ENCODE measurements at regions not wholly inside any gene's neighbourhood (a gene's known extent, or its start where the extent isn't known, plus 50 kb on each side); places are given as distances from the start of the nearest gene placed in this dataset.

- no peak for DNase-seq
These were observed 51.3 kb downstream of the GADD45G start for GRCh38 chr9:89655990-89656657.

- DNase-seq = no peak
These were observed 52.5 kb downstream of the GADD45G start for GRCh38 chr9:89657295-89657694.

- no peak for DNase-seq
These were observed 53.0 kb downstream of the GADD45G start for GRCh38 chr9:89657765-89658164.

GRCh38 chr9:89658401-89658800 lies 53.6 kb downstream of the GADD45G start:
- no peak for DNase-seq

GRCh38 chr9:89658931-89659330 lies 54.1 kb downstream of the GADD45G start:
- no peak for DNase-seq

- no peak for DNase-seq
These were observed 54.7 kb downstream of the GADD45G start for GRCh38 chr9:89659473-89659872.

- DNase-seq = no peak
These were observed 55.3 kb downstream of the GADD45G start for GRCh38 chr9:89659891-89660685.

- no peak for DNase-seq
These were observed 56.7 kb downstream of the GADD45G start for GRCh38 chr9:89661391-89661949.

- peak; percentile 93 to 94 for DNase-seq
These were observed 57.3 kb downstream of the GADD45G start for GRCh38 chr9:89661956-89662717.

GRCh38 chr9:89662718-89663613 lies 58.2 kb downstream of the GADD45G start:
- no peak for DNase-seq

- no peak for DNase-seq
These were observed 58.8 kb downstream of the GADD45G start for GRCh38 chr9:89663614-89663970.

GRCh38 chr9:89664010-89664409 lies 59.2 kb downstream of the GADD45G start:
- DNase-seq = no peak

GRCh38 chr9:89664896-89665329 lies 60.1 kb downstream of the GADD45G start:
- peak in 1 of 2 donors; percentile 55 for DNase-seq

GRCh38 chr9:89666364-89666763 lies 61.6 kb downstream of the GADD45G start:
- DNase-seq = no peak

GRCh38 chr9:89666950-89667349 lies 62.1 kb downstream of the GADD45G start:
- DNase-seq = no peak

- no peak for DNase-seq
These were observed 62.9 kb downstream of the GADD45G start for GRCh38 chr9:89667726-89668125.

- DNase-seq = no peak
These were observed 63.5 kb downstream of the GADD45G start for GRCh38 chr9:89668216-89668865.

- no peak for DNase-seq
These were observed 64.0 kb downstream of the GADD45G start for GRCh38 chr9:89668866-89669246.

GRCh38 chr9:89669361-89669842 lies 64.6 kb downstream of the GADD45G start:
- DNase-seq = no peak

GRCh38 chr9:89670114-89670513 lies 65.3 kb downstream of the GADD45G start:
- DNase-seq = no peak
